GM23338 (cell line): ENCODE measurements at regions not wholly inside any gene's neighbourhood (a gene's known extent, or its start where the extent isn't known, plus 50 kb on each side); places are given as distances from the start of the nearest gene placed in this dataset.
"Not testable (repeated sequence)": the region's sequence is repeated elsewhere in the genome, so short reads cannot be mapped to it uniquely, and the experiment has no call there.

Source experiments
- ATAC-seq: fragments of 200-7000 bp; cut with Tn5 transposase; 3 replicates; pipeline ENCODE4 v1.9.1; 2020
- DNase-seq: peaks from one replicate; pipeline ENCODE4 v3.0.0-alpha.2; 2015; ENCODE audit warnings: low spot score
- H2AFZ ChIP-seq: fragments of 200-600 bp; sonication (generic); 2 replicates; pipeline ENCODE4 v1.8.0; 2016; ENCODE audit warnings: antibody characterized with exemption, mild to moderate bottlenecking, moderate library complexity
- H3F3A ChIP-seq: fragments of 200-600 bp; sonication (generic); replicated peaks from 2 replicates; pipeline ENCODE4 v1.8.0; 2017; ENCODE audit warnings: antibody characterized with exemption, mixed run types, low read depth
- H3K27ac ChIP-seq: fragments of 200-600 bp; sonication (generic); 2 replicates; pipeline ENCODE4 v1.6.1; 2016; ENCODE audit warnings: low read depth
- H3K27me3 ChIP-seq: fragments of 200-600 bp; sonication (generic); 2 replicates; pipeline ENCODE4 v1.8.0; 2016; ENCODE audit warnings: mild to moderate bottlenecking, mixed run types, moderate library complexity; ENCODE audit not compliant: insufficient read depth
- H3K36me3 ChIP-seq: fragments of 200-600 bp; sonication (generic); 2 replicates; pipeline ENCODE4 v1.8.0; 2016; ENCODE audit warnings: mild to moderate bottlenecking; ENCODE audit not compliant: insufficient read depth
- H3K4me1 ChIP-seq: fragments of 200-600 bp; sonication (generic); 2 replicates; pipeline ENCODE4 v1.8.0; 2016; ENCODE audit warnings: mild to moderate bottlenecking, moderate library complexity; ENCODE audit not compliant: insufficient read depth
- H3K4me2 ChIP-seq: fragments of 200-600 bp; sonication (generic); 2 replicates; pipeline ENCODE4 v1.7.1; 2017; ENCODE audit warnings: mixed run types
- H3K4me3 ChIP-seq: fragments of 200-600 bp; sonication (generic); 2 replicates; pipeline ENCODE4 v1.6.1; 2016; ENCODE audit warnings: mixed run types
- H3K79me2 ChIP-seq: fragments of 200-600 bp; sonication (generic); replicated peaks from 2 replicates; pipeline ENCODE4 v1.8.0; 2017; ENCODE audit warnings: mild to moderate bottlenecking; ENCODE audit not compliant: insufficient read depth
- H3K9me2 ChIP-seq: fragments of 200-600 bp; sonication (generic); 2 replicates; pipeline ENCODE4 v1.8.0; 2017; ENCODE audit not compliant: insufficient read depth
- H4K20me1 ChIP-seq: fragments of 200-600 bp; sonication (generic); replicated peaks from 2 replicates; pipeline ENCODE4 v1.8.0; 2017; ENCODE audit warnings: mild to moderate bottlenecking; ENCODE audit not compliant: insufficient read depth
- H3K27ac Mint-ChIP-seq: 2 replicates; pipeline ENCODE4 v1.8.0; 2020; ENCODE audit warnings: inconsistent platforms, mild to moderate bottlenecking, moderate library complexity, mixed read lengths
- H3K27me3 Mint-ChIP-seq: 3 replicates; pipeline ENCODE4 v1.8.0; 2022; ENCODE audit warnings: low read depth, mild to moderate bottlenecking, moderate library complexity, mixed read lengths, inconsistent platforms; ENCODE audit not compliant: insufficient read depth, poor library complexity
- H3K36me3 Mint-ChIP-seq: 3 replicates; pipeline ENCODE4 v1.8.0; 2021; ENCODE audit warnings: low read depth, mild to moderate bottlenecking, inconsistent platforms, moderate library complexity, mixed read lengths
- H3K4me1 Mint-ChIP-seq: 3 replicates; pipeline ENCODE4 v1.8.0; 2020; ENCODE audit warnings: mild to moderate bottlenecking, inconsistent platforms, mixed read lengths
- H3K4me3 Mint-ChIP-seq: 3 replicates; pipeline ENCODE4 v1.8.0; 2021; ENCODE audit warnings: moderate library complexity, mild to moderate bottlenecking, inconsistent platforms, mixed read lengths
- H3K9me3 Mint-ChIP-seq: 3 replicates; pipeline ENCODE4 v1.8.0; 2020; ENCODE audit warnings: moderate library complexity, mild to moderate bottlenecking, inconsistent platforms, mixed read lengths
- CREB1 ChIP-seq: fragments of 250-450 bp; sonication (Bioruptor Pico); IDR thresholded peaks from 2 replicates; pipeline ENCODE4 v1.5.0; 2020; ENCODE audit warnings: low read depth, mild to moderate bottlenecking, moderate library complexity
- EZH2phosphoT487 ChIP-seq: fragments of 200-600 bp; sonication (generic); IDR thresholded peaks from one replicate; pipeline ENCODE4 v1.8.1; 2018; ENCODE audit warnings: antibody characterized with exemption; ENCODE audit not compliant: unreplicated experiment
- JUNB ChIP-seq: IDR thresholded peaks from one replicate; pipeline ENCODE4 v1.6.1; 2016; ENCODE audit warnings: antibody characterized with exemption; ENCODE audit not compliant: unreplicated experiment
- NANOG ChIP-seq: IDR thresholded peaks from 2 replicates; pipeline ENCODE4 v1.6.1; 2016; ENCODE audit warnings: antibody characterized with exemption, borderline replicate concordance
- POLR2AphosphoS5 ChIP-seq: IDR thresholded peaks from 2 replicates; pipeline ENCODE4 v1.6.1; 2016; ENCODE audit warnings: antibody characterized with exemption, low read depth
- STAT1 ChIP-seq: IDR thresholded peaks from one replicate; pipeline ENCODE4 v1.6.1; 2016; ENCODE audit warnings: antibody characterized with exemption; ENCODE audit not compliant: unreplicated experiment
- TF ChIP-seq, protein P1 (sequence below): IDR thresholded peaks from 2 replicates; pipeline ENCODE4 v1.6.1; 2016; ENCODE audit warnings: antibody characterized with exemption
- TF ChIP-seq, protein P2 (sequence below), 2 experiments: fragments of 200-600 bp in 1 of 2; sonication (generic) in 1 of 2; conservative IDR thresholded peaks; 2 replicates each; pipeline versions ENCODE4 v1.5.1 to v1.6.1; 2016 to 2017; ENCODE audit warnings: antibody characterized with exemption in 2 of 2, low read depth in 2 of 2, mild to moderate bottlenecking in 2 of 2, moderate library complexity in 1 of 2

DNA sequence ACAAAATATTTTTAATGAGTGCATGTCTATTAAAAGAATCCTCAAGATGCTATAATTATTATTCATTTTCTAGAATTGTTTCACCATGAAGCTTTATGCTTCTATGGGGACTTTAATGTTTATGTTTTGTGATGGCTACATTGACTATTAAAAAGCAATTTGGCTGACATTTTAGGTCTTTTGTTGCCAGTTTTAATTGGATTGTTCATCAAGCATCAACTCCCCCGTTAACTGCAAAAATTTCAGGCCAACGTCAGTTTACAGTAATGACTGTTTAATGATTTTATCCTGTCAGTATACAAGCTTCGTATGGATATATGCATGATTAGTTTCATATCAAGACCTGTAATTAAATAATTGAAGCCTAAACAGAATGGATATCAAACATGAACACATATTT lies 422.8 kb downstream of the SH2D1A start:
- no peak overlapping the region for H3K4me2 ChIP-seq
- H3K4me1 ChIP-seq = no peaks in the 10 kb centered on the region
- no peaks in the 10 kb centered on the region for H3K79me2 ChIP-seq
- Mint-ChIP-seq H3K9me3 (no peaks in the 10 kb centered on the region), H3K36me3 (no peaks in the 10 kb centered on the region), H3K27me3 (no peaks in the 10 kb centered on the region), H3K27ac (no peak overlapping the region), H3K4me1 (no peaks in the 10 kb centered on the region), H3K4me3 (no peak overlapping the region)
- no peak for ATAC-seq
- TF ChIP-seq NANOG (no peak), CREB1 (CRISPR knock-in tag) (no peak), JUNB (no peak), EZH2phosphoT487 (no peak)
- TF ChIP-seq, protein P1, sequence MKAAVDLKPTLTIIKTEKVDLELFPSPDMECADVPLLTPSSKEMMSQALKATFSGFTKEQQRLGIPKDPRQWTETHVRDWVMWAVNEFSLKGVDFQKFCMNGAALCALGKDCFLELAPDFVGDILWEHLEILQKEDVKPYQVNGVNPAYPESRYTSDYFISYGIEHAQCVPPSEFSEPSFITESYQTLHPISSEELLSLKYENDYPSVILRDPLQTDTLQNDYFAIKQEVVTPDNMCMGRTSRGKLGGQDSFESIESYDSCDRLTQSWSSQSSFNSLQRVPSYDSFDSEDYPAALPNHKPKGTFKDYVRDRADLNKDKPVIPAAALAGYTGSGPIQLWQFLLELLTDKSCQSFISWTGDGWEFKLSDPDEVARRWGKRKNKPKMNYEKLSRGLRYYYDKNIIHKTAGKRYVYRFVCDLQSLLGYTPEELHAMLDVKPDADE = no peak
- TF ChIP-seq, protein P2, sequence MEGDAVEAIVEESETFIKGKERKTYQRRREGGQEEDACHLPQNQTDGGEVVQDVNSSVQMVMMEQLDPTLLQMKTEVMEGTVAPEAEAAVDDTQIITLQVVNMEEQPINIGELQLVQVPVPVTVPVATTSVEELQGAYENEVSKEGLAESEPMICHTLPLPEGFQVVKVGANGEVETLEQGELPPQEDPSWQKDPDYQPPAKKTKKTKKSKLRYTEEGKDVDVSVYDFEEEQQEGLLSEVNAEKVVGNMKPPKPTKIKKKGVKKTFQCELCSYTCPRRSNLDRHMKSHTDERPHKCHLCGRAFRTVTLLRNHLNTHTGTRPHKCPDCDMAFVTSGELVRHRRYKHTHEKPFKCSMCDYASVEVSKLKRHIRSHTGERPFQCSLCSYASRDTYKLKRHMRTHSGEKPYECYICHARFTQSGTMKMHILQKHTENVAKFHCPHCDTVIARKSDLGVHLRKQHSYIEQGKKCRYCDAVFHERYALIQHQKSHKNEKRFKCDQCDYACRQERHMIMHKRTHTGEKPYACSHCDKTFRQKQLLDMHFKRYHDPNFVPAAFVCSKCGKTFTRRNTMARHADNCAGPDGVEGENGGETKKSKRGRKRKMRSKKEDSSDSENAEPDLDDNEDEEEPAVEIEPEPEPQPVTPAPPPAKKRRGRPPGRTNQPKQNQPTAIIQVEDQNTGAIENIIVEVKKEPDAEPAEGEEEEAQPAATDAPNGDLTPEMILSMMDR (conservative IDR thresholded peaks at IDR 0.05; ENCODE audit: low read depth in 2 of 2) = no peak
- DNase-seq = no peak
- H3K4me3 ChIP-seq = no peak overlapping the region
- no peaks in the 10 kb centered on the region for H4K20me1 ChIP-seq
- H3K27me3 ChIP-seq = no peaks in the 10 kb centered on the region
- no peaks in the 10 kb centered on the region for H3K9me2 ChIP-seq
- H2AFZ ChIP-seq = no peak overlapping the region
- H3F3A ChIP-seq = no peaks in the 10 kb centered on the region
- H3K36me3 ChIP-seq = no peaks in the 10 kb centered on the region
- no peak overlapping the region for H3K27ac ChIP-seq

DNA sequence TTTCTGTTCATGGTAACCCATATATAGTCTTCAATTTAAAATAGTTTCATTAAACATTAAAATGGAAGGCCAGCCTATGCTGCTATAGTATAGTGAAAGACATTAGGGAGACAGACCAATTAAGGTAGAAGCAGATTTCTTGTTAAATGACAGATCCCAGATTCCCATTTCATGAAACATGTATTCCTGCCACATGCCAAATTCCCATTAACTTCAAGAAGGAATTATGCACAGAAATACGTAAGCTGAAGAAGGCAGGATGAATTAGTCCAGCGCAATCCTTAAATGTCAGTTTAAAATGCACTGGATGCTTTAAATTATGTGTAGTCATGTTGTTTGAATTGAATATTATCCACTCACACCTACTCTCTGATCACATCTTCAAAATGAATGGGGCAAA lies 424.9 kb downstream of the SH2D1A start:
- TF ChIP-seq, protein P1 = no peak
- TF ChIP-seq POLR2AphosphoS5 (no peak), EZH2phosphoT487 (no peak), JUNB (no peak), STAT1 (no peak)
- TF ChIP-seq, protein P2 (conservative IDR thresholded peaks at IDR 0.05; ENCODE audit: low read depth in 2 of 2) = no peak
- H3K4me1 Mint-ChIP-seq = no peaks in the 10 kb centered on the region

DNA sequence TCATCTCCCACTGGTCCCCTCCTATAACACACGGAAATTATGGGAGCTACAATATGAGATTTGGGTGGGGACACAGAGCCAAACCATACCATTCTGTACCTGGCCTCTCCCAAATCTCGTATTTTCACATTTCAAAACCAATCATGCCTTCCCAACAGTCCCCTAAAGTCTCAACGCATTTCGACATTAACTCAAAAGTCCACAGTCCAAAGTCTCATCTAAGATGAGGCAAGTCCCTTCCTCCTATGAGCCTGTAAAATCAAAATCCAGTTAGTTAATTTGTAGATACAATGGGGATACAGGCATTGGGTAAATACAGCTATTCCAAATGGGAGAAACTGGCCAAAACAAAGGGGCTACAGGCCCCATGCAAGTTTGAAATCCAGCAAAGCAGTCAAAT lies 441.9 kb downstream of the SH2D1A start:
- H3K27me3 Mint-ChIP-seq, H2AFZ ChIP-seq, DNase-seq, H3K27ac ChIP-seq, H3K4me1 Mint-ChIP-seq, H3K9me2 ChIP-seq, H3K4me3 Mint-ChIP-seq, H3K36me3 Mint-ChIP-seq, ATAC-seq, H3K4me1 ChIP-seq, H3K4me2 ChIP-seq, H3K4me3 ChIP-seq, H3K27me3 ChIP-seq, H4K20me1 ChIP-seq, H3K36me3 ChIP-seq, H3K27ac Mint-ChIP-seq, H3K79me2 ChIP-seq, H3F3A ChIP-seq: not testable (repeated sequence)
- H3K9me3 Mint-ChIP-seq = peaks cover 10% of the 10 kb centered on the region; the same call in 2 of the 3 replicates

More for the DNA sequence above, 424.9 kb downstream of the SH2D1A start:
- Histone ChIP-seq H3K9me2 (no peaks in the 10 kb centered on the region), H3K4me1 (no peaks in the 10 kb centered on the region), H3K27ac (no peak overlapping the region), H2AFZ (no peak overlapping the region), H3F3A (no peaks in the 10 kb centered on the region), H3K27me3 (no peaks in the 10 kb centered on the region), H3K79me2 (no peaks in the 10 kb centered on the region), H3K4me2 (no peak overlapping the region), H3K36me3 (no peaks in the 10 kb centered on the region), H3K4me3 (no peak overlapping the region), H4K20me1 (no peaks in the 10 kb centered on the region)
- no peak overlapping the region for H3K27ac Mint-ChIP-seq
- H3K27me3 Mint-ChIP-seq = no peaks in the 10 kb centered on the region
- no peak for ATAC-seq
- no peaks in the 10 kb centered on the region for H3K9me3 Mint-ChIP-seq
- H3K36me3 Mint-ChIP-seq = no peaks in the 10 kb centered on the region
- no peak for DNase-seq
- H3K4me3 Mint-ChIP-seq = no peak overlapping the region

DNA sequence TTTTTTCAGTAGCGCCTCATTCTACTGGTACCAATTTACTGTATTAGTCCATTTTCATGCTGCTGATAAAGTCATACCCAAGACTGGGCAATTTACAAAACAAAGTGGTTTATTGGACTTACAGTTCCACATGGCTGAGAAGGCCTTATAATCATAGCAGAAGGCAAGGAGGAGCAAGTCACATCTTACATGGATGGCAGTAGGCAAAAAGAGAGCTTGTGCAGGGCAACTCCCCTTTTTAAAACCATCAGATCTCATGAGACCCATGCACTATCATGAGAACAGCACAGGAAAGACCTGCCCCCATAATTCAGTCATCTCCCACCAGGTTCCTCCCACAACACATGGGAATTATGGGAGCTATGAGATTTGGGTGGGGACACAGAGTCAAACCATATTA lies 443.5 kb downstream of the SH2D1A start:
- not testable (repeated sequence) for H3K36me3 Mint-ChIP-seq, DNase-seq, H3K4me3 ChIP-seq, H2AFZ ChIP-seq, H3K4me2 ChIP-seq, H3K27ac Mint-ChIP-seq, H3K27ac ChIP-seq, H3K27me3 ChIP-seq, H3K79me2 ChIP-seq, H3K4me1 Mint-ChIP-seq, ATAC-seq, H4K20me1 ChIP-seq, H3K4me3 Mint-ChIP-seq, H3K4me1 ChIP-seq, H3K36me3 ChIP-seq, H3K9me2 ChIP-seq, H3K27me3 Mint-ChIP-seq, H3F3A ChIP-seq
- H3K9me3 Mint-ChIP-seq = peaks cover 10% of the 10 kb centered on the region; the same call in 2 of the 3 replicates
